ENCODE measurements at regions not wholly inside any gene's neighbourhood (a gene's known extent, or its start where the extent isn't known, plus 50 kb on each side); places are given as distances from the start of the nearest gene placed in this dataset.

- TF ChIP-seq EP300 (IDR thresholded peaks at IDR 0.05; ENCODE audit: low read depth in 2 of 2, low read length in 2 of 2) (no peak; a peak in 1 of 4 replicates), EP300 (CRISPR knock-in tag; IDR thresholded peaks at IDR 0.05; ENCODE audit: borderline replicate concordance) (peak; percentile 61; the same call in 1 of the 2 replicates), KAT2B (IDR thresholded peaks at IDR 0.05; ENCODE audit: borderline replicate concordance, low read depth, low read length) (no peak), ZNF260 (CRISPR knock-in tag; IDR thresholded peaks at IDR 0.05; ENCODE audit: borderline replicate concordance, low read depth) (no peak), CTCF (CRISPR knock-in tag; IDR thresholded peaks at IDR 0.05) (no peak), TRIM24 (CRISPR knock-in tag; IDR thresholded peaks at IDR 0.05) (0 out of 2 replicates have a peak, but pooled peaks have one; percentile 15), GMEB2 (CRISPR knock-in tag; IDR thresholded peaks at IDR 0.05; ENCODE audit: low read depth) (no peak), HNRNPK (IDR thresholded peaks at IDR 0.05; ENCODE audit: low read depth, low read length, poor library complexity, severe bottlenecking) (no peak), PBX2 (CRISPR knock-in tag; IDR thresholded peaks at IDR 0.05) (no peak), FOSL2 (CRISPR knock-in tag; IDR thresholded peaks at IDR 0.05) (peak; percentile 87), RBAK (CRISPR knock-in tag; IDR thresholded peaks at IDR 0.05) (peak; percentile 85), TGIF2 (CRISPR knock-in tag; IDR thresholded peaks at IDR 0.05) (no peak), ELF3 (CRISPR knock-in tag; IDR thresholded peaks at IDR 0.05) (peak; percentile 46; the same call in 1 of the 2 replicates), ZNF318 (CRISPR knock-in tag; IDR thresholded peaks at IDR 0.05) (no peak), GATAD2A (CRISPR knock-in tag; IDR thresholded peaks at IDR 0.05) (peak; percentile 47; the same call in 1 of the 2 replicates), ZNF75D (CRISPR knock-in tag; IDR thresholded peaks at IDR 0.05; ENCODE audit: borderline replicate concordance) (no peak), ZNF7 (CRISPR knock-in tag; IDR thresholded peaks at IDR 0.05) (0 out of 2 replicates have a peak, but pooled peaks have one; percentile 7)
Measured at GRCh38 chr20:17849901-17850683, 118.5 kb downstream of the SNX5 start (continued).

Data from HepG2 (cell line).